ENCODE measurements at regions not wholly inside any gene's neighbourhood (a gene's known extent, or its start where the extent isn't known, plus 50 kb on each side); places are given as distances from the start of the nearest gene placed in this dataset.

- H2AFZ ChIP-seq (ENCODE audit: low read depth, low read length): no peak overlapping the region
- H3K36me3 ChIP-seq (ENCODE audit: insufficient read depth, low read length): no peaks in the 10 kb centered on the region
- FAIRE-seq (no peak), DNase-seq (ENCODE audit: low read depth) (no peak)
- no peaks in the 10 kb centered on the region for H3K4me1 ChIP-seq (ENCODE audit: insufficient read depth, low read length)
- H3K27me3 ChIP-seq (ENCODE audit: insufficient read depth, low read length): no peaks in the 10 kb centered on the region
- no peak overlapping the region for H3K27ac Mint-ChIP-seq (ENCODE audit: unreplicated experiment)
- no peaks in the 10 kb centered on the region for H3K36me3 Mint-ChIP-seq (ENCODE audit: low read depth, unreplicated experiment)
- no peaks in the 10 kb centered on the region for H3K4me1 Mint-ChIP-seq (ENCODE audit: low read depth, unreplicated experiment)
- no peak for TF ChIP-seq CTCF (IDR thresholded peaks at IDR 0.05; ENCODE audit: insufficient read depth, low read depth, low read length)
- no peak for TF ChIP-seq EZH2 (IDR thresholded peaks at IDR 0.05; ENCODE audit: insufficient read depth, low read length)
- no peaks in the 10 kb centered on the region for H4K20me1 ChIP-seq (ENCODE audit: insufficient read depth, low read length)
- no peak overlapping the region for H3K4me3 Mint-ChIP-seq (ENCODE audit: unreplicated experiment)
- H3K27ac ChIP-seq (ENCODE audit: low read depth, low read length): no peak overlapping the region
- no peaks in the 10 kb centered on the region for H3K79me2 ChIP-seq (ENCODE audit: insufficient read depth, low read length)
- no peak overlapping the region for H3K4me3 ChIP-seq (ENCODE audit: insufficient read depth, low read depth, low read length)
- H3K27me3 Mint-ChIP-seq (ENCODE audit: low read depth, unreplicated experiment): peaks cover 2% of the 10 kb centered on the region
- no peaks in the 10 kb centered on the region for H3K9me3 Mint-ChIP-seq (ENCODE audit: unreplicated experiment)
- no peaks in the 10 kb centered on the region for H3K9me3 ChIP-seq (ENCODE audit: insufficient read depth, low read depth, low read length)
- H3K9ac ChIP-seq (ENCODE audit: low read length): no peak overlapping the region
- no peak overlapping the region for H3K4me2 ChIP-seq (ENCODE audit: low read length)
Observed at GRCh38 chr1:208357644-208358507, 113.7 kb upstream of the PLXNA2 start.

DNA sequence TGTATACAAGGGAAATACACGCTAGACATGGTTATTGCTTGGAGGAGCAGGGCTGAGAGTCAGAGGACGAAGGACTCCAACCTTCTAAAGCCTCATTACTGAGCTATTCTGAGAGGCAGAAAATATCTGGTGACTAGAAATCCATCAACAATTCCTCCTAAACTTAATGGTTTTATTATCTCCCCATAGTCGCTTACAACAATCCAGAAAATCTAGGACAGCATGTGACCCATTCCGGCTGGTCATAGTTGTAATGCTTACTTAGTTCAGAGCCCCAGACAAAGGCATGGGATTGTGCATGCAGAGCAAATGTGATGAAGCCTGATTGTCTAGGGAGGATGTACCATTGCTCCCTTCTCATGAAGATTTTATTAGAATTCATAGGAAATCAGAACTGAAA lies 114.5 kb upstream of the PLXNA2 start:
- H3K4me3 ChIP-seq (ENCODE audit: insufficient read depth, low read depth, low read length): no peak overlapping the region
- no peak for FAIRE-seq
- Mint-ChIP-seq H3K9me3 (ENCODE audit: unreplicated experiment) (no peaks in the 10 kb centered on the region), H3K4me1 (ENCODE audit: low read depth, unreplicated experiment) (no peaks in the 10 kb centered on the region), H3K36me3 (ENCODE audit: low read depth, unreplicated experiment) (no peaks in the 10 kb centered on the region), H3K4me3 (ENCODE audit: unreplicated experiment) (no peak overlapping the region), H3K27ac (ENCODE audit: unreplicated experiment) (no peak overlapping the region), H3K27me3 (ENCODE audit: low read depth, unreplicated experiment) (peaks cover 2% of the 10 kb centered on the region)
- H2AFZ ChIP-seq (ENCODE audit: low read depth, low read length): no peak overlapping the region
- no peak for DNase-seq (ENCODE audit: low read depth)
- no peaks in the 10 kb centered on the region for H4K20me1 ChIP-seq (ENCODE audit: insufficient read depth, low read length)
- H3K4me1 ChIP-seq (ENCODE audit: insufficient read depth, low read length): no peaks in the 10 kb centered on the region
- no peaks in the 10 kb centered on the region for H3K9me3 ChIP-seq (ENCODE audit: insufficient read depth, low read depth, low read length)
- no peak overlapping the region for H3K4me2 ChIP-seq (ENCODE audit: low read length)
- H3K36me3 ChIP-seq (ENCODE audit: insufficient read depth, low read length): no peaks in the 10 kb centered on the region
- H3K9ac ChIP-seq (ENCODE audit: low read length): no peak overlapping the region
- TF ChIP-seq CTCF (IDR thresholded peaks at IDR 0.05; ENCODE audit: insufficient read depth, low read depth, low read length): no peak
- no peak for TF ChIP-seq EZH2 (IDR thresholded peaks at IDR 0.05; ENCODE audit: insufficient read depth, low read length)
- no peak overlapping the region for H3K27ac ChIP-seq (ENCODE audit: low read depth, low read length)
- no peaks in the 10 kb centered on the region for H3K79me2 ChIP-seq (ENCODE audit: insufficient read depth, low read length)
- no peaks in the 10 kb centered on the region for H3K27me3 ChIP-seq (ENCODE audit: insufficient read depth, low read length)

DNA sequence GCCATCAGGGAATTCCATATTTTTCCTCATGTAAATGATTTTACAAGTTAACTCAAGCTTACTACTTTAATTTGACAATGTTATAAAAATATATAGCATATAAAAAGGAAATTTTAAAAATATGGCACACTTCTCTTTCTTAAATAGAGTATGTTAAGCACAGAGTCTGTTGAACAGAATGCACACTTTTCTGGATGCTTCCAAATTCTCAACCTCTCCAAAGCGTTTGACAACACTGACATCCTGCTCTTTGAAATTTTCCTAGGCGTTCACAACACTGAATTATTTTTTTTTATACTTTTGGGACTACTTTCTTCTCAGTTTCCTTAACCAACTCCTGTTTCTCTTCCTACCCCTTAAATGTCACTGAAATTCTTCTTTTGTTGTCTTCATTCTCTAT lies 117.8 kb upstream of the PLXNA2 start:
- Mint-ChIP-seq H3K4me3 (ENCODE audit: unreplicated experiment) (no peak overlapping the region), H3K36me3 (ENCODE audit: low read depth, unreplicated experiment) (no peaks in the 10 kb centered on the region), H3K27ac (ENCODE audit: unreplicated experiment) (no peak overlapping the region), H3K9me3 (ENCODE audit: unreplicated experiment) (peaks cover 2% of the 10 kb centered on the region), H3K27me3 (ENCODE audit: low read depth, unreplicated experiment) (no peaks in the 10 kb centered on the region), H3K4me1 (ENCODE audit: low read depth, unreplicated experiment) (no peaks in the 10 kb centered on the region)
- Histone ChIP-seq H4K20me1 (ENCODE audit: insufficient read depth, low read length) (no peaks in the 10 kb centered on the region), H3K36me3 (ENCODE audit: insufficient read depth, low read length) (no peaks in the 10 kb centered on the region), H2AFZ (ENCODE audit: low read depth, low read length) (no peak overlapping the region), H3K4me3 (ENCODE audit: insufficient read depth, low read depth, low read length) (no peak overlapping the region), H3K9me3 (ENCODE audit: insufficient read depth, low read depth, low read length) (no peaks in the 10 kb centered on the region), H3K9ac (ENCODE audit: low read length) (no peak overlapping the region), H3K27ac (ENCODE audit: low read depth, low read length) (no peak overlapping the region), H3K27me3 (ENCODE audit: insufficient read depth, low read length) (no peaks in the 10 kb centered on the region), H3K4me2 (ENCODE audit: low read length) (no peak overlapping the region), H3K4me1 (ENCODE audit: insufficient read depth, low read length) (no peaks in the 10 kb centered on the region), H3K79me2 (ENCODE audit: insufficient read depth, low read length) (no peaks in the 10 kb centered on the region)
- DNase-seq (ENCODE audit: low read depth): no peak
- TF ChIP-seq CTCF (IDR thresholded peaks at IDR 0.05; ENCODE audit: insufficient read depth, low read depth, low read length) (no peak), EZH2 (IDR thresholded peaks at IDR 0.05; ENCODE audit: insufficient read depth, low read length) (no peak)
- no peak for FAIRE-seq
